DOHH2 (cell line): ENCODE measurements at regions not wholly inside any gene's neighbourhood (a gene's known extent, or its start where the extent isn't known, plus 50 kb on each side); places are given as distances from the start of the nearest gene placed in this dataset.
"Not testable (repeated sequence)": the region's sequence is repeated elsewhere in the genome, so short reads cannot be mapped to it uniquely, and the experiment has no call there.

Experiments
- H3F3A ChIP-seq: fragments of 200-600 bp; sonication (generic), shearing (Covaris generic); 2 replicates; pipeline ENCODE4 v1.6.0; 2016; ENCODE audit warnings: antibody characterized with exemption, mild to moderate bottlenecking; ENCODE audit not compliant: control insufficient read depth, insufficient read depth
- H3K27ac ChIP-seq: fragments of 200-600 bp; sonication (generic); 2 replicates; pipeline ENCODE4 v1.5.1; 2014; ENCODE audit warnings: low read depth, mild to moderate bottlenecking, low read length, moderate library complexity
- H3K27me3 ChIP-seq: fragments of 200-600 bp; sonication (generic); 2 replicates; pipeline ENCODE4 v1.6.1; 2014; ENCODE audit warnings: mild to moderate bottlenecking, low read length, mixed read lengths; ENCODE audit not compliant: control insufficient read depth
- H3K36me3 ChIP-seq: fragments of 200-600 bp; sonication (generic); 2 replicates; pipeline ENCODE4 v1.6.1; 2014; ENCODE audit warnings: mild to moderate bottlenecking, low read length, moderate library complexity, mixed read lengths; ENCODE audit not compliant: control insufficient read depth
- H3K4me1 ChIP-seq: fragments of 200-600 bp; sonication (generic); 2 replicates; pipeline ENCODE4 v1.6.1; 2014; ENCODE audit warnings: mild to moderate bottlenecking, low read length, mixed read lengths; ENCODE audit not compliant: control insufficient read depth
- H3K4me2 ChIP-seq: fragments of 200-600 bp; sonication (generic); 2 replicates; pipeline ENCODE4 v1.6.0; 2014; ENCODE audit warnings: mild to moderate bottlenecking, low read length, moderate library complexity
- H3K4me3 ChIP-seq: fragments of 200-600 bp; sonication (generic); 2 replicates; pipeline ENCODE4 v1.5.1; 2014; ENCODE audit warnings: mild to moderate bottlenecking, low read length, mixed read lengths
- H3K79me2 ChIP-seq: fragments of 200-600 bp; sonication (generic); 2 replicates; pipeline ENCODE4 v1.6.1; 2014; ENCODE audit warnings: mild to moderate bottlenecking, low read length, mixed read lengths; ENCODE audit not compliant: control insufficient read depth
- H3K9me2 ChIP-seq: fragments of 200-600 bp; sonication (generic); replicated peaks from 2 replicates; pipeline ENCODE4 v1.6.1; 2014; ENCODE audit warnings: mild to moderate bottlenecking, low read length, mixed read lengths; ENCODE audit not compliant: control insufficient read depth
- H3K9me3 ChIP-seq: fragments of 200-600 bp; sonication (generic); 2 replicates; pipeline ENCODE4 v1.6.1; 2014; ENCODE audit warnings: antibody characterized with exemption, low read length, mixed read lengths; ENCODE audit not compliant: control insufficient read depth, insufficient read depth
- H4K20me1 ChIP-seq: fragments of 200-600 bp; sonication (generic); 2 replicates; pipeline ENCODE4 v1.6.0; 2014; ENCODE audit warnings: low read depth, mild to moderate bottlenecking, antibody characterized with exemption, low read length, moderate library complexity; ENCODE audit not compliant: control insufficient read depth, insufficient read depth

- H3K27ac ChIP-seq, H3K27me3 ChIP-seq, H3K4me3 ChIP-seq, H3K4me1 ChIP-seq, H3K4me2 ChIP-seq, H3K36me3 ChIP-seq, H4K20me1 ChIP-seq, H3K9me2 ChIP-seq, H3K79me2 ChIP-seq, H3K9me3 ChIP-seq, H3F3A ChIP-seq: not testable (repeated sequence)
Observed at GRCh38 chr2:87547106-87547505, 200.8 kb upstream of the PLGLB2 start.

DNA sequence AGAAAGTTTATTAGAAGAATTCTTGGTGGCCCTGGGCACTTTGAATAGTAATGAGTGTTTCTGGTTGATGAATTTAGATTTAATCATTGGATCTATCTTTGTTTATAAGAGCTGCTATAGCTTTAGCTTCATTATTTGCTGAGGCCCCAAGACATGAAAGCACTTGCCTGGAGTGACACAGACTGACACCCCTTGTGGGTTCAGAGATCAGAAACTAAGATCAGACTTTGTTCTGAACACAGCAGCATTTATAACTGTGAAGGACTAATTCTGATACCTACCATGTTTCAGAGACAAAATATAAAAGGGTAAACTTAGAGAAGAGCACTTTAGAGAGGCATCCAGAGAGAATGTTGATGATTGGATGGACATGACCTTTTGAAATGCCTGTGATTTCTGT lies 199.9 kb upstream of the PLGLB2 start:
- not testable (repeated sequence) for H3K4me3 ChIP-seq, H3K27ac ChIP-seq, H4K20me1 ChIP-seq, H3K36me3 ChIP-seq, H3K4me1 ChIP-seq, H3K79me2 ChIP-seq, H3F3A ChIP-seq, H3K9me3 ChIP-seq, H3K4me2 ChIP-seq, H3K27me3 ChIP-seq, H3K9me2 ChIP-seq

- H3F3A ChIP-seq, H3K36me3 ChIP-seq, H3K4me2 ChIP-seq, H3K4me3 ChIP-seq, H3K79me2 ChIP-seq, H3K27me3 ChIP-seq, H3K4me1 ChIP-seq, H3K27ac ChIP-seq, H3K9me3 ChIP-seq, H4K20me1 ChIP-seq, H3K9me2 ChIP-seq: not testable (repeated sequence)
Observed at GRCh38 chr2:87548681-87549536, 199.0 kb upstream of the PLGLB2 start.

DNA sequence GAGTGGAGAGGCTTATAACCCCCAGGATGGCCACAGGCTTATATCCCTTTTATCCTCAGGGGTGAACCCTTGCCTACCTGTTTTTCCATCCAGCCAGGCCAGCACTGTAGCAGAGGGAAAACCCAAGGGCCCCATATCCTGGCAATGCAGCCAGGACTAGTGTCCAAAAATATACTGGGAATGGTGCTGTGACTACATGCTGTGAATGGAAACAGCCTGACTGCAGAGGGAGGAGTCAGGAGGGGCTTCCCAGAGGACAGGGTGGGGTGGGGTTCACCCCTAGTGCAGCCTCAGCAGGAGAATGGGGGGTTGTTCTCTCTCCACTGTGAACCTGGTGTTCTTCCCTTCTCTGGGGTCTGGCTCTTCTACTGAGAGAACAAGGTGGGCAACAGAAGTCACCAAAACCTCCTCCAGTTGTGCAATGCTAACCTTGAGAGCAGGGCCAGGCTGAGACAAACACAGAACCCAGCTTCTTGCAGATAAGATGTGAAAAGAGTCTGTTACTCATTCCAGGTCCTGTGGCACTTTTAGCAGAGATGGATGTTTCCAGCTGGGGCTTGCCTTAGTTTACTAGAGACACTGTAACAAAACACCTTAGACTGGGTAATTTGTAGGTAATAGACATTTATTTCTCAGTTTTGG lies 198.2 kb upstream of the PLGLB2 start:
- H3K9me2 ChIP-seq, H3K79me2 ChIP-seq, H3K4me1 ChIP-seq, H3K4me3 ChIP-seq, H3K36me3 ChIP-seq, H4K20me1 ChIP-seq, H3K27ac ChIP-seq, H3K4me2 ChIP-seq, H3F3A ChIP-seq, H3K27me3 ChIP-seq, H3K9me3 ChIP-seq: not testable (repeated sequence)

DNA sequence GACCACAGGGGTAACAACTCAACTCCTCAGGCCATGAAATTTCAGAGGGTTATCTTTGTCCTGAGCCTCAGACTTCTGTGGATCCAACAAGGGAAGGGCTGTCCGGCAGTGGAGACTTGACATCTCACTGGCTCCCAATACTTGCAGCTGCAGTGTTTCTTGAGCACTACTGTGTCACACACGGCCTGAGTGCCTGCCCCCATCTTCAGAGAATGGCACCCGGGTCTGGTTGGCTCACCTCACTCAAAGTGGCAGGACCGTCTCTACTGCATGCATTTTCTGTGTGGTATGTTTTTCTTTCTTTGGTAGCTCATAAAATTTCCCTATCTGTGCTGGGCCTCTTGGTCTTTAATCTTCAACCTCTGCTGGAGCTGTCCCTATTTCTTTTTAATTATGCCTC lies 193.2 kb upstream of the PLGLB2 start:
- H4K20me1 ChIP-seq, H3K9me2 ChIP-seq, H3K27ac ChIP-seq, H3K79me2 ChIP-seq, H3K9me3 ChIP-seq, H3K27me3 ChIP-seq, H3K4me1 ChIP-seq, H3K4me3 ChIP-seq, H3K4me2 ChIP-seq, H3K36me3 ChIP-seq, H3F3A ChIP-seq: not testable (repeated sequence)

GRCh38 chr2:87555082-87555481 lies 192.8 kb upstream of the PLGLB2 start:
- not testable (repeated sequence) for H3K27ac ChIP-seq, H3K4me3 ChIP-seq, H3K36me3 ChIP-seq, H3K9me3 ChIP-seq, H3K4me2 ChIP-seq, H3K9me2 ChIP-seq, H3K27me3 ChIP-seq, H3K79me2 ChIP-seq, H4K20me1 ChIP-seq, H3K4me1 ChIP-seq, H3F3A ChIP-seq

GRCh38 chr2:87559001-87559400 lies 188.9 kb upstream of the PLGLB2 start:
- H3K36me3 ChIP-seq, H4K20me1 ChIP-seq, H3F3A ChIP-seq: not testable (repeated sequence)

GRCh38 chr2:87559735-87560134 lies 188.2 kb upstream of the PLGLB2 start:
- not testable (repeated sequence) for H3K4me3 ChIP-seq, H3K27me3 ChIP-seq, H3K36me3 ChIP-seq, H4K20me1 ChIP-seq, H3K9me2 ChIP-seq, H3K27ac ChIP-seq, H3K9me3 ChIP-seq, H3K4me2 ChIP-seq, H3K79me2 ChIP-seq, H3K4me1 ChIP-seq, H3F3A ChIP-seq

More at GRCh38 chr2:87559001-87559400, 188.9 kb upstream of the PLGLB2 start:
- H3K4me2 ChIP-seq, H3K9me2 ChIP-seq, H3K27ac ChIP-seq, H3K4me1 ChIP-seq, H3K4me3 ChIP-seq, H3K27me3 ChIP-seq, H3K79me2 ChIP-seq, H3K9me3 ChIP-seq: not testable (repeated sequence)
